ENCODE measurements at regions not wholly inside any gene's neighbourhood (a gene's known extent, or its start where the extent isn't known, plus 50 kb on each side); places are given as distances from the start of the nearest gene placed in this dataset.

DNA sequence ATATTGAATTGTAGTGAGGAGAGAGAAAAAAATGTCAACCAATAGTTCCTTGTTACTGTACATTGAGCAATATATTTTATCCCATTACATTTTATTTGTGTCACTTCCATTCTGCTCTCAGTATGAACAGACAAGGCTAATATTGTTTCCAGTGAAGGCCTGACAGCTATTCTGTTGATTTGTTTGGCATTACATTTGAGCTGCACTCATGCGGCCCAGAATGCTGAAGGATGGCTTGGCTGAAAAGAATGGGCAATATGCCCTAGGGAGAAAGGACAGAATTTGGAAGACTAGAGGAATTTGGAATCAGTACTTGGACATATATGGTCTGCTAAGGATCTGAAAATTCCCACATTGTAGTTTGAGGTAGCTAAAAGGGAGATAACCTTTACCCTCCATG, 1294.4 kb downstream of the CDH8 start:
- Histone ChIP-seq H3K27me3 (ENCODE audit: control insufficient read depth, low read length) (no peaks in the 10 kb centered on the region), H3K9me3 (ENCODE audit: control insufficient read depth, insufficient read depth, low read length) (no peaks in the 10 kb centered on the region), H3K4me2 (ENCODE audit: low read length) (no peak overlapping the region)

DNA sequence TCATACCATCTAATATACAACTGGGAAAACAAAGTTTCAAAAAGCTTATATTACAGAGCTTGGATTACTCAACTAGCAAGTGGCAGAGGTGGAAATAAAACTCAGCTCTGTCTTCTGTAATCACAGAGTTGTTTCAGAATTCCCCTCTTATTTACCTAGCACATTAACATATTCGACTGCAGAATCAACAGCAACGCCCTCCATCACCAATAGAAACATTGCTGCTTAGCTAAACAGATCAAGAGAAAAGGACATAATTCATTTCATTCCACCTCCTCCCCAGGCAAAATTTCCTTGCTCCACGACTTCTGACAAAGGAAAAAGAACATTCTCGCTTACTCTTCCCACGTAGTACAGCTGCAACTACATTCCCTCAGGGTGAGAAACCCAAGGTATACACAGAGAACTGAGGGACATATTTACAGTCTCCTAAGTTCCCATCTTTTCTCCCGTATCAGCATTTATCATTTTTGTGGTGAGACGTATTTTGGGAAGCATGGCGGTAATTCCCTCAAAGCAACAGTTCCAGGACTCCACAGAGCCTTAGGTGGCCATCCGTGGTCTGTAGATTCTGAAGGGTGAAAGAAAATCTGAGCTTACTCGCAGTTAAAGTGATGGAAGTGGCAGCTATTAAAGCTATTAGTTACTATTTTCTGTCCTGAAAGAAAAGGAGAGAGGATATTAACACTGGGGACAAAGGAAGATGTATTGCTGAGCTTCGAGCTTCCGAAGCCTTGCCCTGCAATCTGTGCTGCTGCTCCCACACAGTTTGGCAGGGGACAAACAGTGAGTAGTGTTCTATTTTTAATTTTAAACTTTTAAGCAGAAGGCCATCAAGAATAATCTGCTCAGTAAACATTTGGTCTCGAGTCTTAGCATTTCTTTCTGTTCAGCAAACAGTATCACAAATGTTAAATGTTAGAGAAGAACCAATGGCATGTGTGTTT, 1296.2 kb downstream of the CDH8 start:
- no peaks in the 10 kb centered on the region for H3K9me2 ChIP-seq (replicated peaks; ENCODE audit: control insufficient read depth, low read length)
- no peaks in the 10 kb centered on the region for H3K4me1 ChIP-seq (ENCODE audit: control insufficient read depth, low read length)
- no peak overlapping the region for H3K4me3 ChIP-seq (ENCODE audit: low read length)
- H4K20me1 ChIP-seq (ENCODE audit: control insufficient read depth, insufficient read depth, low read depth, low read length), result no peaks in the 10 kb centered on the region
- H3F3A ChIP-seq (ENCODE audit: control insufficient read depth, insufficient read depth), result no peaks in the 10 kb centered on the region
- H3K4me2 ChIP-seq (ENCODE audit: low read length), result no peak overlapping the region
- H3K9me3 ChIP-seq (ENCODE audit: control insufficient read depth, insufficient read depth, low read length), result no peaks in the 10 kb centered on the region
- no peaks in the 10 kb centered on the region for H3K36me3 ChIP-seq (ENCODE audit: control insufficient read depth, low read length)
- TF ChIP-seq EZH2phosphoT487 (IDR thresholded peaks at IDR 0.05; ENCODE audit: borderline replicate concordance, low read length) (no peak), CTCF (IDR thresholded peaks at IDR 0.05; ENCODE audit: low read depth, low read length, poor library complexity, severe bottlenecking) (no peak)
- no peaks in the 10 kb centered on the region for H3K27me3 ChIP-seq (ENCODE audit: control insufficient read depth, low read length)
- no peak overlapping the region for H3K27ac ChIP-seq (ENCODE audit: low read depth, low read length)
- H3K79me2 ChIP-seq (ENCODE audit: control insufficient read depth, low read length), result no peaks in the 10 kb centered on the region

More for the DNA sequence above, 1294.4 kb downstream of the CDH8 start:
- H3K27ac ChIP-seq (ENCODE audit: low read depth, low read length), result no peak overlapping the region
- no peaks in the 10 kb centered on the region for H3K36me3 ChIP-seq (ENCODE audit: control insufficient read depth, low read length)
- no peaks in the 10 kb centered on the region for H3K4me1 ChIP-seq (ENCODE audit: control insufficient read depth, low read length)
- no peak for TF ChIP-seq EZH2phosphoT487 (IDR thresholded peaks at IDR 0.05; ENCODE audit: borderline replicate concordance, low read length)
- H3F3A ChIP-seq (ENCODE audit: control insufficient read depth, insufficient read depth), result no peaks in the 10 kb centered on the region
- H3K4me3 ChIP-seq (ENCODE audit: low read length), result no peak overlapping the region
- no peaks in the 10 kb centered on the region for H3K9me2 ChIP-seq (replicated peaks; ENCODE audit: control insufficient read depth, low read length)
- H3K79me2 ChIP-seq (ENCODE audit: control insufficient read depth, low read length), result no peaks in the 10 kb centered on the region
- H4K20me1 ChIP-seq (ENCODE audit: control insufficient read depth, insufficient read depth, low read depth, low read length), result no peaks in the 10 kb centered on the region

DNA sequence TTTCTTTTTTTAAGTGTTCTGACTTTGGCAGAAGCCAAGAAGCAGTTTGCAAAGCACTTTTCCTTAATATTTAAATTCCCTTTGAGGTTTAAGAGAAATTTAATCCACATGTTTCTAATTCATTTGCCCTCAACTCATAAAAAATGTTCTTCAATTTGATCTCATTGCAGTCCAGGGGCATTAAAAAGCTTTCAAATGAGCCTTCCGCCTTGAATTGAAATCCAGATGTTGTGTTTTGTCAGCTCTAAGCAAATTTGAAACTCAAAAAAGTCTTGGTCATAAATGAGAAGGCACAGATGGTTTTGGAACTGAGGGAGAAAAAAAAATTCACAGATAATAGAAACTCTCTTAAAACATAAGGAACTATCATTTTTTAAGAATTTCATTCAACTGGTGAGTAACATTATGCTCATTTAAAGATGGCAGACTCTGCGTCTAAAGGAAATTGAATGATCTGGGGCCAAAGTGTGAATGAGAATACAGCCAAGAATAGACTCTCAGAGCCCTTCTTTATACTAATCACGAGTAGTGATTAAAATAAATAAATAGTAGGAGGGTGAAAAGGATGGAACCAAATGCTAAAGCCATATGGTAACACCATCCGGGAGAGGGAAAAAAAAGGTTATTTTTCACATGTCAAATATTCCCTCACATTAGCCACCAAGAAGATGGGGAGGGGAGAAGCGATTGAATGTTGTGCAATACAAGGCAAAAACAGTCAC, 1304.7 kb downstream of the CDH8 start:
- H3K9me3 ChIP-seq (ENCODE audit: control insufficient read depth, insufficient read depth, low read length), result no peaks in the 10 kb centered on the region
- no peak overlapping the region for H3K4me3 ChIP-seq (ENCODE audit: low read length)
- no peaks in the 10 kb centered on the region for H4K20me1 ChIP-seq (ENCODE audit: control insufficient read depth, insufficient read depth, low read depth, low read length)
- no peak overlapping the region for H3K4me2 ChIP-seq (ENCODE audit: low read length)
- H3K79me2 ChIP-seq (ENCODE audit: control insufficient read depth, low read length), result no peaks in the 10 kb centered on the region
- H3K4me1 ChIP-seq (ENCODE audit: control insufficient read depth, low read length), result no peaks in the 10 kb centered on the region
- H3K9me2 ChIP-seq (replicated peaks; ENCODE audit: control insufficient read depth, low read length), result no peaks in the 10 kb centered on the region; the same call in 1 of the 2 replicates
- H3K36me3 ChIP-seq (ENCODE audit: control insufficient read depth, low read length), result no peaks in the 10 kb centered on the region
- TF ChIP-seq CTCF (IDR thresholded peaks at IDR 0.05; ENCODE audit: low read depth, low read length, poor library complexity, severe bottlenecking), result no peak
- TF ChIP-seq EZH2phosphoT487 (IDR thresholded peaks at IDR 0.05; ENCODE audit: borderline replicate concordance, low read length), result no peak
- no peaks in the 10 kb centered on the region for H3K27me3 ChIP-seq (ENCODE audit: control insufficient read depth, low read length)
- no peak overlapping the region for H3K27ac ChIP-seq (ENCODE audit: low read depth, low read length)
- H3F3A ChIP-seq (ENCODE audit: control insufficient read depth, insufficient read depth), result no peaks in the 10 kb centered on the region

Data from DOHH2 (cell line).